ENCODE measurements at regions not wholly inside any gene's neighbourhood (a gene's known extent, or its start where the extent isn't known, plus 50 kb on each side); places are given as distances from the start of the nearest gene placed in this dataset.

- Histone ChIP-seq H3K4me1 (ENCODE audit: control insufficient read depth in 1 of 2, insufficient read depth in 2 of 2, low read length in 2 of 2) (no peaks in the 10 kb centered on the region), H3K9me2 (ENCODE audit: insufficient read depth) (no peaks in the 10 kb centered on the region), H3K27ac (ENCODE audit: low read depth, low read length) (no peak overlapping the region), H4K20me1 (ENCODE audit: insufficient read depth) (no peaks in the 10 kb centered on the region), H3K27me3 (ENCODE audit: insufficient read depth, low read length) (no peaks in the 10 kb centered on the region), H2AFZ (ENCODE audit: low read depth, low read length, poor library complexity, severe bottlenecking) (no peak overlapping the region), H3K9me3 (ENCODE audit: control insufficient read depth in 1 of 2, insufficient read depth in 1 of 2, low read depth in 1 of 2, low read length in 2 of 2) (no peaks in the 10 kb centered on the region), H3K4me3 (replicated peaks in 1 of 2; ENCODE audit: low read depth in 1 of 2, low read length in 2 of 2) (no peak overlapping the region), H3K36me3 (ENCODE audit: control insufficient read depth in 1 of 2, insufficient read depth in 2 of 2, low read length in 2 of 2) (no peaks in the 10 kb centered on the region), H3K4me2 (ENCODE audit: low read length) (no peak overlapping the region), H3K79me2 (ENCODE audit: insufficient read depth, low read length) (no peaks in the 10 kb centered on the region), H3K9ac (ENCODE audit: low read length) (no peak overlapping the region)
- CTCF ChIA-PET, result no interaction called here
- POLR2A ChIA-PET, result no interaction called here
- RAD21 ChIA-PET (ENCODE audit: low non-redundant PET in 1 of 2, low total read pairs in 2 of 2, uncharacterized antibody in 2 of 2, unreplicated experiment in 2 of 2), result no interaction called here
- no peak for DNase-seq (ENCODE audit: low read depth, low spot score)
- no TSS peak for BruUV-seq (replicated peaks)
- intact Hi-C loops (cut with micrococcal nuclease), result no loop called here
- TF ChIP-seq EGR1 (IDR thresholded peaks at IDR 0.05; ENCODE audit: low read depth), result no peak
- TF ChIP-seq JUND (IDR thresholded peaks at IDR 0.05), result no peak
- TF ChIP-seq CTCF (IDR thresholded peaks at IDR 0.05 in 2 of 3, conservative IDR thresholded peaks at IDR 0.05 in 1 of 3; ENCODE audit: borderline replicate concordance in 1 of 3, insufficient read depth in 1 of 3, low read depth in 2 of 3, low read length in 2 of 3), result no peak
- TF ChIP-seq TCF7L2 (IDR thresholded peaks at IDR 0.05; ENCODE audit: borderline replicate concordance, extremely low read depth, insufficient read depth, insufficient read length), result no peak
- TF ChIP-seq ATF3 (IDR thresholded peaks at IDR 0.05), result no peak
- no peak for TF ChIP-seq ZFX (IDR thresholded peaks at IDR 0.05)
- TF ChIP-seq REST (IDR thresholded peaks at IDR 0.05; ENCODE audit: low read depth), result no peak
- TF ChIP-seq ZBTB33 (IDR thresholded peaks at IDR 0.05; ENCODE audit: extremely low read depth, insufficient replicate concordance, low read length), result no peak
- no peak for TF ChIP-seq EZH2phosphoT487 (IDR thresholded peaks at IDR 0.05; ENCODE audit: borderline replicate concordance)
- TF ChIP-seq CBX3 (IDR thresholded peaks at IDR 0.05; ENCODE audit: low read depth), result no peak
- TF ChIP-seq CEBPB (IDR thresholded peaks at IDR 0.05; ENCODE audit: low read depth), result no peak
- no peak for TF ChIP-seq POLR2AphosphoS5 (IDR thresholded peaks at IDR 0.05; ENCODE audit: low read depth, low read length)
- no peak for TF ChIP-seq ELF1 (IDR thresholded peaks at IDR 0.05; ENCODE audit: borderline replicate concordance, low read depth)
- TF ChIP-seq YY1 (IDR thresholded peaks at IDR 0.05; ENCODE audit: extremely low read depth, insufficient replicate concordance, low read depth, low read length), result no peak
- TF ChIP-seq RAD21 (IDR thresholded peaks at IDR 0.05; ENCODE audit: low read depth), result no peak
- no peak for TF ChIP-seq SIN3A (IDR thresholded peaks at IDR 0.05; ENCODE audit: low read depth)
- no peak for TF ChIP-seq ZNF274 (IDR thresholded peaks at IDR 0.05; ENCODE audit: low read depth, low read length)
- no peak for TF ChIP-seq POLR2A (IDR thresholded peaks at IDR 0.05; ENCODE audit: borderline replicate concordance, extremely low read depth, insufficient read depth, insufficient read length)
- no peak for ATAC-seq
These were observed 133.5 kb downstream of the FAM47B start for GRCh38 chrX:35076061-35076460.

Data from HCT116 (cell line).